ENCODE measurements at regions not wholly inside any gene's neighbourhood (a gene's known extent, or its start where the extent isn't known, plus 50 kb on each side); places are given as distances from the start of the nearest gene placed in this dataset.

GRCh38 chr4:166290426-166290825 is 417.4 kb downstream of the TLL1 start:
- no peak for DNase-seq
- H3K9me3 Mint-ChIP-seq (ENCODE audit: low read depth, unreplicated experiment): no peaks in the 10 kb centered on the region
- CTCF ChIA-PET: no interaction called here
- no TSS peak for BruUV-seq (replicated peaks)
- TF ChIP-seq, protein P1, sequence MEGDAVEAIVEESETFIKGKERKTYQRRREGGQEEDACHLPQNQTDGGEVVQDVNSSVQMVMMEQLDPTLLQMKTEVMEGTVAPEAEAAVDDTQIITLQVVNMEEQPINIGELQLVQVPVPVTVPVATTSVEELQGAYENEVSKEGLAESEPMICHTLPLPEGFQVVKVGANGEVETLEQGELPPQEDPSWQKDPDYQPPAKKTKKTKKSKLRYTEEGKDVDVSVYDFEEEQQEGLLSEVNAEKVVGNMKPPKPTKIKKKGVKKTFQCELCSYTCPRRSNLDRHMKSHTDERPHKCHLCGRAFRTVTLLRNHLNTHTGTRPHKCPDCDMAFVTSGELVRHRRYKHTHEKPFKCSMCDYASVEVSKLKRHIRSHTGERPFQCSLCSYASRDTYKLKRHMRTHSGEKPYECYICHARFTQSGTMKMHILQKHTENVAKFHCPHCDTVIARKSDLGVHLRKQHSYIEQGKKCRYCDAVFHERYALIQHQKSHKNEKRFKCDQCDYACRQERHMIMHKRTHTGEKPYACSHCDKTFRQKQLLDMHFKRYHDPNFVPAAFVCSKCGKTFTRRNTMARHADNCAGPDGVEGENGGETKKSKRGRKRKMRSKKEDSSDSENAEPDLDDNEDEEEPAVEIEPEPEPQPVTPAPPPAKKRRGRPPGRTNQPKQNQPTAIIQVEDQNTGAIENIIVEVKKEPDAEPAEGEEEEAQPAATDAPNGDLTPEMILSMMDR (IDR thresholded peaks at IDR 0.05; ENCODE audit: unreplicated experiment): no peak
- no peak overlapping the region for H3K27ac Mint-ChIP-seq (ENCODE audit: unreplicated experiment)
- intact Hi-C loops (cut with micrococcal nuclease; ENCODE audit: unreplicated experiment): no loop called here
- H3K27me3 Mint-ChIP-seq (ENCODE audit: unreplicated experiment): no peaks in the 10 kb centered on the region
- no peaks in the 10 kb centered on the region for H3K36me3 Mint-ChIP-seq (ENCODE audit: insufficient read depth, unreplicated experiment)
- no peaks in the 10 kb centered on the region for H3K4me1 Mint-ChIP-seq (ENCODE audit: low read depth, unreplicated experiment)
- H3K4me3 Mint-ChIP-seq (ENCODE audit: low read depth, unreplicated experiment): no peak overlapping the region

GRCh38 chr4:166293556-166293955 is 420.5 kb downstream of the TLL1 start:
- no TSS peak for BruUV-seq (replicated peaks)
- no peaks in the 10 kb centered on the region for H3K36me3 Mint-ChIP-seq (ENCODE audit: insufficient read depth, unreplicated experiment)

DNA sequence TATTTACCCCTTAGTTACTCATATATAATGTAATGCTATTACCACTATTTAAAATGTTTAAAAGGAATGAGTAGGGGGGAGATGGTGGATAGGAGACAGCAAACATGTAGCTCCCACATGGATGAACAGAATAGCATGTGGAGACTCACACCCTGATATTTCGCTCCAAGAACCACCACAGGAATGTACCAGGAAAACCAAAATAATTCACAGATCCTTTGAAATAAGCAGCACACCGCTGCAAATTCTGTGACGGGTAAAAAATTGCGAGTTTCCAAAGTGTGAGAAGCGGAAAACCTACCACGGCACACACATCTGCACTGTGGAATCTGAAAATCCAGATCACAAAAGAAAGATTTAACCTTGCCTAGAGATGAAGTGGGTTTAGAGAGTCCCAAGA is 428.2 kb downstream of the TLL1 start:
- Mint-ChIP-seq H3K4me3 (ENCODE audit: low read depth, unreplicated experiment) (no peak overlapping the region), H3K27me3 (ENCODE audit: unreplicated experiment) (no peaks in the 10 kb centered on the region), H3K36me3 (ENCODE audit: insufficient read depth, unreplicated experiment) (no peaks in the 10 kb centered on the region), H3K9me3 (ENCODE audit: low read depth, unreplicated experiment) (peaks cover 4% of the 10 kb centered on the region), H3K27ac (ENCODE audit: unreplicated experiment) (no peak overlapping the region), H3K4me1 (ENCODE audit: low read depth, unreplicated experiment) (no peaks in the 10 kb centered on the region)
- no TSS peak for BruUV-seq (replicated peaks)
- CTCF ChIA-PET: no interaction called here
- intact Hi-C loops (cut with micrococcal nuclease; ENCODE audit: unreplicated experiment): no loop called here
- TF ChIP-seq, protein P1 (IDR thresholded peaks at IDR 0.05; ENCODE audit: unreplicated experiment): no peak
- DNase-seq: no peak

More at GRCh38 chr4:166293556-166293955, 420.5 kb downstream of the TLL1 start:
- TF ChIP-seq, protein P1 (IDR thresholded peaks at IDR 0.05; ENCODE audit: unreplicated experiment): no peak
- CTCF ChIA-PET: no interaction called here
- no peaks in the 10 kb centered on the region for H3K4me1 Mint-ChIP-seq (ENCODE audit: low read depth, unreplicated experiment)
- H3K27me3 Mint-ChIP-seq (ENCODE audit: unreplicated experiment): no peaks in the 10 kb centered on the region
- DNase-seq: no peak
- no peak overlapping the region for H3K4me3 Mint-ChIP-seq (ENCODE audit: low read depth, unreplicated experiment)
- intact Hi-C loops (cut with micrococcal nuclease; ENCODE audit: unreplicated experiment): no loop called here
- H3K9me3 Mint-ChIP-seq (ENCODE audit: low read depth, unreplicated experiment): no peaks in the 10 kb centered on the region
- H3K27ac Mint-ChIP-seq (ENCODE audit: unreplicated experiment): no peak overlapping the region

DNA sequence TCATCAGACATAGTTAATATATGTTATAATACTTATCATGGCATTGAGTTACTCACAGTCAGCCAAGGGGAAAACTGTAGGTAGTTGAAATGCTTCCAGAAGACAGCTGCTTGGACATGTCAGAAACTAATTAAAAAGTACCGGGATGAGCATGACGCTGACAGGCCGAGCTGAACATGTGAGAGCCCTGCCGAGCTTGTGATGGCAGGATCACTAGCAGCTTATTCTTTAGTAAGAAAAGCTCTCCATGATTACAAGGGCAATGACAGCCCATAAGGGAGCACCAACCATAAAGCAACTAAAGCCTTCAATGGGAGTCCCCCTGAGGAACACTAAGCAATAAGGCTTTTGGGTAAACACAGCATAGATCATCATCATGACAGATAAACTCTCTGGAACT is 435.6 kb downstream of the TLL1 start:
- no peak overlapping the region for H3K4me3 Mint-ChIP-seq (ENCODE audit: low read depth, unreplicated experiment)
- H3K27ac Mint-ChIP-seq (ENCODE audit: unreplicated experiment): no peak overlapping the region
- CTCF ChIA-PET: interaction anchor here (0.6 kb wide), 1 partner anchor 61 kb away, joined by 3 read pairs; no protein-coding TSS in a partner anchor
- BruUV-seq (replicated peaks): no TSS peak
- TF ChIP-seq, protein P1 (IDR thresholded peaks at IDR 0.05; ENCODE audit: unreplicated experiment): no peak
- intact Hi-C loops (cut with micrococcal nuclease; ENCODE audit: unreplicated experiment): no loop called here
- no peak for DNase-seq
- no peaks in the 10 kb centered on the region for H3K27me3 Mint-ChIP-seq (ENCODE audit: unreplicated experiment)
- H3K4me1 Mint-ChIP-seq (ENCODE audit: low read depth, unreplicated experiment): no peaks in the 10 kb centered on the region
- no peaks in the 10 kb centered on the region for H3K36me3 Mint-ChIP-seq (ENCODE audit: insufficient read depth, unreplicated experiment)
- H3K9me3 Mint-ChIP-seq (ENCODE audit: low read depth, unreplicated experiment): peaks cover 4% of the 10 kb centered on the region

Data from Calu3 (cell line).